ENCODE measurements at regions not wholly inside any gene's neighbourhood (a gene's known extent, or its start where the extent isn't known, plus 50 kb on each side); places are given as distances from the start of the nearest gene placed in this dataset.
A peak's percentile ranks its signal among the peaks of the same experiment; 100 is the strongest.
"Not testable (repeated sequence)": the region's sequence is repeated elsewhere in the genome, so short reads cannot be mapped to it uniquely, and the experiment has no call there.

DNA sequence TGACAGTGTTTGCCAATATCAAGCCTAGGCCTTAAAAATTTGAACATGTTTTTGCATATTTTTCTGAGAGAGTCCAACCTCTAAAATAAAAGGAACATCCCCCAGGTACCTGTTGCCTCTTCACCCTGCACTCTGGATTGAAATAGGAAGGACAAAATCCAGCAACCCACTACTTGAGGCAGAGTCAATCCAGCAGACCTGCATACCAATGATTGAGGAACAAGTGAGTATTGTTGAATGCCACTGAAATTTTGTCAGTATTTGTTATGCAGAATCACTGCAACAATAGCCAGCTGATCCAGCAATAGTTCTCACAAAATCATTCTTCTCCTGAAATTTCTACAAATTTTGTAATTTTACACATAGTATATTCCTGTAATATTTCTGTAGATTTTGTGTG lies 460.6 kb upstream of the FOXG1 start:
- DNase-seq (ENCODE audit: insufficient read length, low spot score) (no peak), FAIRE-seq (no peak)
- TF ChIP-seq POLR2A (IDR thresholded peaks at IDR 0.05; ENCODE audit: low read depth, low read length) = no peak

DNA sequence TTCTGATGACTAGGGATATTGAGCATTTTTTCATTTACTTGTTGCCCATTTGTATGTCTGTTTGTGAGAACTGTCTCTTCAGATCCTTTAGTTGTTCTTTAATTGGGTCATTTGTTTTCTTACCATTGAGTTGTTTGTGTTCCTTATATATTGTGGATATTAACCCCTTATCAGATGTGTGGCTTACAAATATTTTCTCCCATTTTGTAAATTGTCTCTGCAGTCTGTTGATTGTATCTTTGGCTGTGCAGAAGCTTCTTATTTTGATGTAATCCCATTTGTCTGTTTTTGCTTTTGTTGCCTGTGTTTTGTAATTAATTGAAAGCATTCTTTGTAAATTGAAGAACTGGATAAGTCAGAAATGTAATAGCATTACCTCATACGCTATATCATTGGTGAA lies 459.1 kb upstream of the FOXG1 start:
- TF ChIP-seq POLR2A (IDR thresholded peaks at IDR 0.05; ENCODE audit: low read depth, low read length) = no peak
- DNase-seq (ENCODE audit: insufficient read length, low spot score) (no peak), FAIRE-seq (no peak)

DNA sequence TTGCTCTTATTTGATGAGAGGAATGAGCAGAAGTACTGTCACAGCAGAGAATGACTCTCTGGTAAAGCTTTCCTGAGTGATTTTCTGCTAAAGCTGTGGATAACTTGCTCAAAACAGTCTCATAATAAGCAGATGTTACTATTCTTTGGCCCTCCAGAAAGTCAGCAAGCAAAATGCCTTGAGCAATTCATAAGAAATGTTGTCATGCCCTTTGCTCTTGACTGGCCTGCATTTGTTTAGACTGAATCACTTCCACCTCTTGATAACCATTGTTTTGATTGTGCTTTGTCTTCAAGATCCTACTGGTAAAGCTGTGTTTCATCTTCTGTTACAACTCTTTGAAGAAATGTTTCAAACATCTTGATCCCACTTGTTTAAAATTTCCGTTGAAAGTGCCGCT lies 457.9 kb upstream of the FOXG1 start:
- TF ChIP-seq POLR2A (IDR thresholded peaks at IDR 0.05; ENCODE audit: low read depth, low read length) = no peak
- FAIRE-seq (peak; percentile 81), DNase-seq (ENCODE audit: insufficient read length, low spot score) (no peak)

DNA sequence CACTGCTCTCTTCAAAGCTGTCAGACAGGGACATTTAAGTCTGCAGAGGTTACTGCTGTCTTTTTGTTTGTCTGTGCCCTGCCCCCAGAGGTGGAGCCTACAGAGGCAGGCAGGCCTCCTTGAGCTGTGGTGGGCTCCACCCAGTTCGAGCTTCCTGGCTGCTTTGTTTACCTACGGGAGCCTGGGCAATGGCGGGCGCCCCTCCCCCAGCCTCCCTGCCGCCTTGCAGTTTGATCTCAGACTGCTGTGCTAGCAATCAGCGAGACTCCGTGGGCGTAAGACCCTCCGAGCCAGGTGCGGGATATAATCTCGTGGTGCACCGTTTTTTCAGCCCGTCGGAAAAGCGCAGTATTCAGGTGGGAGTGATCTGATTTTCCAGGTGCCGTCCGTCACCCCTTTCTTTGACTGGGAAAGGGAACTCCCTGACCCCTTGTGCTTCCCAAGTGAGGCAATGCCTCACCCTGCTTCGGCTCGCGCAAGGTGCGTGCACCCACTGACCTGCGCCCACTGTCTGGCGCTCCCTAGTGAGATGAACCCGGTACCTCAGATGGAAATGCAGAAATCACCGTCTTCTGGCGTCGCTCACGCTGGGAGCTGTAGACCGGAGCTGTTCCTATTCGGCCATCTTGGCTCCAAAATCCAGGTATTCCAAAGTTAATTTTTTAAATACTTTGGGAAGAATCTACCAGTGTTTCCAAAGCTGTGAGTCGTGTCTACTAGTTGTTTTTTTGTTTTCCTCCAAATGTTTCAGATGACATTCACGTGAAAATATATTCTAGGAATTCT lies 448.5 kb upstream of the FOXG1 start:
- not testable (repeated sequence) for FAIRE-seq; DNase-seq (ENCODE audit: insufficient read length, low spot score)

DNA sequence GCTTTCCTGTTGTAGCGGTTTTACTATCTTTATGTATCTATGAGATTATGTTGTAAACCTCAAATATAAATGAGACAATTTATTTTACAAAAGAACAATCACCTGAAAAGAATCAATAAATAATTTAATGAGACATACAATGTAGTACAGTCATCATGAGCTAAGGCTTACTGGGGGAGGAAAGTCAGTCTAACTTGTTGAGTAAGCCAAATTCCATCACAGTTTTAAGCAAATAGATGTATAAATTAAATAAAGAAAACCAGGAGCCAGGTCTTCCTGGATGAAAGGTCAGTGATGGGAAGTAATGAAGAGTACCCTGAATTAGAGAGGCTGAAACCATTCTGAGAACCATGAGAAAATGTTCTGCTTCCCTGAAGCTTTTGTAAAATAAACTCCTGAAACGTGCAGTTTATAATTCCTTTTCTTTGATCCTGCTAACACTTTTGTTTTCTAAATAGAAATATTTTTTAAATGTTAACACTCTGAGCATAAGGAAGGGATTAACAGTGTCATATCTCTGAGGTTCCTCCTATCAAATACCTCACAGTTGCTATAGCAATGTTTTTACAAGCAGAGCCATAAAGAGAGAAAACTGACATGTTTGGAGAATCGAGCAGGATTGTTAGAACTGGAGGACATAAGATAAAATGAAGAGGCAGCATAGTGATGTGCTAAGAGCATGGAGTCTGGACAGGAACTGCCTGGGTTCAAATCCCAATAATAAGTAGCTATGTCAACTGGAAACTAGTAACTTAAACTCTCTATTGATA lies 444.9 kb upstream of the FOXG1 start:
- no peak for TF ChIP-seq POLR2A (IDR thresholded peaks at IDR 0.05; ENCODE audit: low read depth, low read length)
- FAIRE-seq = no peak

DNA sequence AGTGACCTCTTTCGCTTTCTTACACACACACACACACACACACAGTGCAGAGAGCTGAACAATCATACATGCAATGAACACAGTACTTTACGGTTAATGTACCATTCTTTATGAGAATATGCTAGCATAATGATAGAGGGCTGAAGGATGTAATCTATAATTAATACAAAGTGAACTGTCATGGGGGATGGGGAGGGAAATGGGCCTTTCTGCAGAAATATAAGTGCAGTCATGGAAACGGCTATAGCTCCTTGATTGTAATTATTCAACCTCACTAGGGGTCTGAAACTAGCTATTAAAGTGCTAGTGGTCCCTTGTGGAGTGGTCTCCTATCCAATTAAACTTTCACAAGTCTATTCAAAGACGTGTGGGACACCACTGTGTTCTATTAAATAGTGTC lies 443.2 kb upstream of the FOXG1 start:
- no peak for FAIRE-seq
- TF ChIP-seq POLR2A (IDR thresholded peaks at IDR 0.05; ENCODE audit: low read depth, low read length) = no peak
- no peak for DNase-seq (ENCODE audit: insufficient read length, low spot score)

More for the DNA sequence above, 444.9 kb upstream of the FOXG1 start:
- DNase-seq (ENCODE audit: insufficient read length, low spot score) = no peak

DNA sequence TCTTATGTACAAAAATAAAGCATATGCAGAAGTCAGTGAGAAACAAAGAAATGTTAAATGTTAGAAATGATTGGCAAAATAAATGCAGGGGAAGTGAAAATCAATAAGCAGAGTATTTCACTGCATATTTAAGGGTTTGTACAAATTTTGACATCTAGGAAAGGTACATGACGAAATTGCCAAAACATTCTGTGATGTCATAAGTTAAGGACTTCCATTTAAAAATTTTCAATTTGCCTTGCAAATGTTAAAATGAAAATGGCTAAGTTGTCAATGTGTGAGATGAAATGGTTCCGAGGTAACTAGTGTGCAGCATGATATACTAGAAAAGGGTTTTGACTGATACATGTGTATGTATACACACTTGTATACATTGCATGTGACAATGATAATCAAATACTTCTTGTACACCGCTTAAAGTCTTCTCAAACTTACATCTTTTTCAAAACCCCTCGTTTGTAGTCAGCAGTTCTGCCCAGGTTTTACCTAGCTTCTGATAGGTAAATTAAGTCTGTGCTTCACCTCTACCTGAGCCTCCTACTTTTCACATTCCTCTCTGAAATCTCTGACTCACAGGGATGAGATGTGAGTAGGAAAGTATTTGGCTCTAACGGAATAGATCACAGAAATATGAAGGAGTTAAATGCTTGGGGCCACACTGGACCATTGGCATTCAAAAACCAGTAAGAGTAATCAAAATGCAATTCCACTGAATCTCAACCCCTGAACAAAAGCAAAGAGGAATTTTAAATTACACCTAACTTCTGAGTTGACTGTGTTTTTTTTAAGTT lies 442.4 kb upstream of the FOXG1 start:
- DNase-seq (ENCODE audit: insufficient read length, low spot score) = no peak
- TF ChIP-seq POLR2A (IDR thresholded peaks at IDR 0.05; ENCODE audit: low read depth, low read length) = no peak
- FAIRE-seq = no peak

DNA sequence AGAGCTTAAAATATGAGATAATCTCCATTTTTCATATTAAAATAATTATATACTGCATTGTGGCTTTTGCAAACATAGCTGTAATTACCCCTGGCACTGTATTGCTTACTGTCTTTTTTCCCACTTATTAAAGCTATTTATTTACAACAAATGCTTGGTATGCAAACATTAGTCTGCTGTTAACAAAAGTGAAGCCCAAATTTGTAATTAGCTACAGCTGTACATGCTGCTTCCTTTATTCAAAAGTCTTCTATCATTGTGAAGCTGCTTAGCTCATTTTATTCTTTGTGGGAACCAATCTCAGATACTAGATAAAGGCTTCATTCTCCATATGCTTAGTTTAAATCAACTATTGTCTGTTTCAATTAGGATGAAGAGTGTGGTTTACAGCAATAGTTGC lies 425.8 kb upstream of the FOXG1 start:
- TF ChIP-seq POLR2A (IDR thresholded peaks at IDR 0.05; ENCODE audit: low read depth, low read length) = no peak
- no peak for DNase-seq (ENCODE audit: insufficient read length, low spot score)
- no peak for FAIRE-seq

DNA sequence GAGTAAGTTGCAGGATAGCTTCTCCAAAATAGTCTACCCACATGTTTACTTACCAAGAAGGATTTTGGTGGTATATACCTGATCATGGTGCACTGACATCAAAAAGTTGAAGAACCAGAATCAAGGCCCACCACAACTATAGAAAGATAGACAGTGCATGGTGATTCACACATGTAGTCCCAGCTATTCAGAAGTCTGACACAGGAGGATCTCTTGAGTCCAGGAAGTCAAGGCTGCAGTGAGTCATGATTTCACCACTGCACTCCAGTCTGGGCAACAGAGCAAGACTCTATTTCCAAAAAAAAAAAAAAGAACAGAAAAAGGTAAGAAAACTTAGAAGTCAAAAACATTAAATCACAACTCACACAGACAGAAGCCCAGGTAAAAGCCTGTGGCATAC lies 422.2 kb upstream of the FOXG1 start:
- TF ChIP-seq POLR2A (IDR thresholded peaks at IDR 0.05; ENCODE audit: low read depth, low read length) = no peak
- no peak for FAIRE-seq
- no peak for DNase-seq (ENCODE audit: insufficient read length, low spot score)

DNA sequence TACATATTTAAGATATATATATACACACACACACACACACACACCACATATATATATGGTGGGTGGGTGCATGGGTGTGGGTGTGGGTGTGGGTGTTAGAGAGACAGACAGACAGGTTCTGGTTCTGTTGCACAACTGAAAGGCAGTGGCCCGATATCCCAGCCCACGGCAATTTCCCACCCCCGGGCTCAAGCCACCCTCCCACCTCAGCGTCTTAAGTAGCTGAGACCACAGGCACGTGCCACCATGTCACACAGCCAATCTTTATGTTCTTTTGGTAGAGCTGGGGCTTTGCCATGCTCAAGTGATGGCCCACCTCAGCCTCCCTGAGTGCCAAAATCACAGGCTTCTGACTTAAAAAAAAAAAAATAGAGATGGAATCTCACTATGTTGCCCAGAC lies 417.8 kb upstream of the FOXG1 start:
- DNase-seq (ENCODE audit: insufficient read length, low spot score) = no peak
- TF ChIP-seq POLR2A (IDR thresholded peaks at IDR 0.05; ENCODE audit: low read depth, low read length) = no peak
- FAIRE-seq = no peak

DNA sequence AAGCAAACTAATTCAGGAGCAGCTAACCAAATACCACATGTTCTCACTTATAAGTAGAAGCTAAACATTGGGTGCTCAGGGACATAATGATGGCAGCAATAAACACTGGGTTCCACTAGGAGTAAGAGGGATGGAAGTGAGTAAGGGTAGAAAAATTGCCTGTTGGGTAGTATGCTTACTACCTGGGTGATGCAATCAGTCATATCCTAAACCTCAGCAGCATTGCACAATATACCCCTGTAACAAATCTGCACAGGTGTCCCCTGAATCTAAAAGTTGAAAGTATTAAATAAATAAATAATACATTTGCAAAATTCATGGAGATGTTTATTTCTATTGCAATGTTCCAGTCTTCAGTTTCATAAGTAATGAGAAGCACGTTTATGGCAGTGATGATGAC lies 409.8 kb upstream of the FOXG1 start:
- no peak for FAIRE-seq
- TF ChIP-seq POLR2A (IDR thresholded peaks at IDR 0.05; ENCODE audit: low read depth, low read length) = no peak
- DNase-seq (ENCODE audit: insufficient read length, low spot score) = no peak

DNA sequence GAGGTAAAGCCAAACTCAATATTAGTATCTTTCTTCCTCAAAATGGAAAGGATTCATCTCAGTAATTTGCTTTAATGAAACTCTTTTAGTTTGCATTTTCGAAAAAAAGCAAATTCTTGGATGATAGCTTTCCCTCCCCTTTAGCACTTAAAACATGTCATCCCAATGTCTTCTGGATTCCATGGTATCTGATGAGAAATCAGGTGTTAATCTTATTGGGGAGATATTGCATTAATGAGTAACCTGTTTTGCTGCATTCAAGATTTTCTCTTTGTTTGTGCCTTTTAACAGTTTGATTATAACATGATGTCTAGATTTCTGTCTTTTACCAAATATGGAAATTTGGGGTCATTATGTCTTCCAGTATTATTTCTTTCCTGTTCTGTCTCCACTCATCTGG lies 405.1 kb upstream of the FOXG1 start:
- FAIRE-seq = no peak
- TF ChIP-seq POLR2A (IDR thresholded peaks at IDR 0.05; ENCODE audit: low read depth, low read length) = no peak
- DNase-seq (ENCODE audit: insufficient read length, low spot score) = no peak

DNA sequence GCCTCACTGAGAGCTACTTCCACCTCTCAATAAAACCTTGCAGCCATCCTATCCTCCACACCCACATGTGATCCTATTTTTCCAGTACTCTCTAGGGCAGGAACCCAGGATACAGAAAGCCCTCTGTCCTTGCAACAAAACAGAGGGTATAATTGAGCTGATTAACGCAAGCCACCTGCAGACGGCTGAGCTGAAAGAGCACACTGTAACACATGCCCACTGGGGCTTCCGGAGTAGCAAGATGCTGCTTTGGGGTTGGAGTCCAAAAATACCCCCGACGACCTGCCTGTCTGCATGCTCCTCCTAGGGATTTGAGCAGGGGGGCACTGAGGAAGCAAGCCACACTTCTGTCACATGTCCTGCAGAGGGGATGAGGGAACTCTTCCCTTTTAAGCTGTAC lies 401.1 kb upstream of the FOXG1 start:
- FAIRE-seq (no peak), DNase-seq (ENCODE audit: insufficient read length, low spot score) (no peak)

DNA sequence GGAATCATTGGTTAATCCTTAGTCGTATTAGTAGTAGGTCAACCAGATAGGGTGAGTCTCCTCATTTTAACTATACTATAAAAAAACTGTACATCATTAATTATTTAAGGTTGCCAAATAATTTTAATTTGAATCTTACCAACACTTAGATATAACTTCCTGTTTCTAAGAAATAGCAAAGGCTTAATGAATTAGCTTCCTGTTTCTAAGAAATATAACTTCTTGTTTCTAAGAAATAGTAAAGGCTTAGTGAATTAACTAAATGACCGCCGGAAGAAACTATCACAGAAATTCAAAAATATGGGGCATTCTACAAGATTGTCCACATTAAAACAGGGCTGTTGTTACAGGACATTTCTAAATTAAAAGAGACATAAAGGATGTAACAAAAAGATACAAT lies 392.9 kb upstream of the FOXG1 start:
- TF ChIP-seq POLR2A (IDR thresholded peaks at IDR 0.05; ENCODE audit: low read depth, low read length) = no peak
- DNase-seq (ENCODE audit: insufficient read length, low spot score) (no peak), FAIRE-seq (no peak)

More for the DNA sequence above, 401.1 kb upstream of the FOXG1 start:
- no peak for TF ChIP-seq POLR2A (IDR thresholded peaks at IDR 0.05; ENCODE audit: low read depth, low read length)

Measured in H54 (cell line).